ENCODE measurements at regions not wholly inside any gene's neighbourhood (a gene's known extent, or its start where the extent isn't known, plus 50 kb on each side); places are given as distances from the start of the nearest gene placed in this dataset.

DNA sequence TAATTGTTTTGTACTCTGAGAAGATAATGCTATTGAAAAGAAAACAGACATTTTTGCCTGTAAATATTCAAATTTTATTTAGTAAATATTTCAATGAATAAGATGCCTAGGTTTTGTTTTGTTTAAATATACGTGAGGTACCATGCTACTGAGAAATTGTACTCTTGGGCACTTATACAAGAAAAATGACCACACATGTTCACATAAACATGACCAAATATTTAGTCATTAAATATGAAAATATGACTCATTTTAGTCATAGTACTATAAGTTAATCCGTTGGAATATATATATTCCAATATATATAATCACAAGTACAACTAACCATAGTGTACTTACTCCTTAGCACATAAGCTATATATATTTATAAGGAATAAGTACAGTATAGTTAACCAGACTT is 56.7 kb upstream of the ZNF804A start:
- TF ChIP-seq POLR2AphosphoS5 (IDR thresholded peaks at IDR 0.05; ENCODE audit: low read depth, low read length) (no peak), POLR2A (IDR thresholded peaks at IDR 0.05; ENCODE audit: low read depth, low read length) (no peak)
